Limb (tissue), 2 donors: ENCODE measurements at regions not wholly inside any gene's neighbourhood (a gene's known extent, or its start where the extent isn't known, plus 50 kb on each side); places are given as distances from the start of the nearest gene placed in this dataset.

ENCODE experiments used
- DNase-seq, 2 donors: peaks; one replicate each; pipeline ENCODE4 v3.0.0-alpha.2; 2016; ENCODE audit errors: extremely low spot score in 2 of 2

- no peak for DNase-seq
Observed at GRCh38 chr3:14590569-14590968, 50.4 kb upstream of the GRIP2 start.

- no peak for DNase-seq
Observed at GRCh38 chr3:14592390-14592789, 52.2 kb upstream of the GRIP2 start.

DNA sequence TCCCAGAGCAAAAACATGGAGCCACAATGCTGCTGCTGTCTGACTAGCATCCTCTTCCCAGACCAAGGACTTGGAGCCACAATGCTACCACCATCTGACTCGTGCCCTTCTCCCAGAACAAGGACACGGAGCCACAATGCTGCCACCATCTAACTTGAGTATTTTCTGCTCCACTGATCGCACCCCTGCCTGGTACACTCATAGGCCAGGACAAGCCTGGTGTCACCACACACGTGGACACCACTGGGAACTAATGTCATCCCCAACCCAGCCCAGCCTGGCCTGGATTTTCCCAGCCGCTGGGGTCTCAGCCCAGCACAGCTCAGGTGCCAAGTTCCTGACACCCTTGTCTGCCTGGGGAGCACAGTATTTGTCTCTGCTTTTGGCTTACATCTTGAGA is 52.7 kb upstream of the GRIP2 start:
- no peak for DNase-seq

DNA sequence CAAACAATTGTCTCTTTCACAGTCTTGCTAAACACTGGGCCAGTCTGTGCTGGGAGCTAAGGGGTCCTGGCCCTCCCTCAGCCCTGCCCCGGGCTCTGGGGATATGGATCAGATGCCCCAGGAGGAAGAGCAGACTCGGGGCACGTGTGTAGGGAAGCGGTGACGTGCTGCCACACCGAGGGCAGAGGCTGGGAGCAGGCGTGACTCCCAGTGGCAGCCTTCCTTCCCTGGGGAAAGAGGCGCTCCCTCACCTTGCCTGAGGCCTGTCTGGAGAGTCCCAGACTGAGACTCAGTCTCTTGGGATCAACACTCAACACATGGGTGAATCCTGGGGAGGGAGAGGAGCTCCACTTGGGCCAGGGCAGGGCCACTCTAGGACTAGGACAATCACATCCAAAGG is 54.1 kb upstream of the GRIP2 start:
- no peak for DNase-seq

DNA sequence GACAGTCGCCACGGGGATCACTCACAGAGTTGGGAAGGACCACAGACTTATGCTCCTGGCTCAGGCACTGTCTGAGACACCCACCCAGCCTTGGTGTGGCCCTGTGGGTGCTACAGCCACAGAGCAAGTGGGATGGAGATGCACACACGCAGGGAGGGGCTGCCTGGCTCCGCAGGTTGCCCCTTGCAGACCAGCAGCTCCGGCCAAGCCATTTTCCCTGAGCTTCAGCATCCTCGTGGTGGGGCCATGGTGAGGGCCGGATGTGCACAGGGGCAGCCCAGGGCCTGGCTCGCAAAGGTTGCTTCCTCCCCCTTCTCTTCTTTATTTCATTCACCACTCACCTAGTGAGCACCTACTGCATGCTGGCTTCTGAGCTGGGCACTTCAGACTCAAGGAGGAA is 55.4 kb upstream of the GRIP2 start:
- DNase-seq = no peak

DNA sequence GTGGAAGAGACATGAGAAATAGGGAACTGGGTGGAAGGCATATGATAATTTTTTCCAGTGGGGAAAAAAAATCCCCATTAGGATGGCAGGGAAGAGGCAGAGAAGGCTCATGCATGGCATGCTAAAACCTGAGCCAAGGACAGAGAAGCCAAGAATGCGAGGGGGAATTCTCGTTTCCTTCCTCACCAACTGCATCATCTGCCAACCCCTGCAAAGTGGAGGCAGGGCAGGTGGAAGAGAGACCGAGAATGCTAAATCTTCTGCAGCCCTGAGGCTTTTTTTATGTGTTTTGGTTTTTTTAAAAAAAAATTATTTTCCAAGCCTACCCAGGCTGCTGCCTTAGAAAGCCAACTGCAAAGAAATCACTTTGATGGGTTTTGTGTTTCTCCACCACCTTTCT is 54.3 kb upstream of the CCDC174 start:
- no peak for DNase-seq

- DNase-seq = peak; percentile 18 to 77
Observed at GRCh38 chr3:14598143-14598569, 53.4 kb upstream of the CCDC174 start.

DNA sequence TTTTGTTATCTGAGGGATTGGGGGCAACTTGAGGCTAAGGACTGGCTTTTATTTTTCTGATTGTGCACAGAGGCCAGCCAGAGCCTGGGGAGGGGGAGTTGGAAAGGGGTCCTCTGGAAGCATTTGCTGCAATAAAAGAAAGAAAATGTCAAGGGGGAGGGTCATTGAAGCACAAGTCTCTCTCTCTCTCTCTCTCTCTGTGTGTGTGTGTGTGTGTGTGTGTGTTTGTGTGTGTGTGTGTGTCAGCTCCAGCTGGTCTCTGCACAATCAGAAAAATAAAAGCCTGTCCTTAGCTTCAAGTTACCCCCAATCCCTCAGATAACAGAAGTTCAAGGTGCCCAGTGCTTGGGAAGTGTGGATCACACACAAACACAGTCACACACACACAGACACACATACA is 52.1 kb upstream of the CCDC174 start:
- DNase-seq = no peak

DNA sequence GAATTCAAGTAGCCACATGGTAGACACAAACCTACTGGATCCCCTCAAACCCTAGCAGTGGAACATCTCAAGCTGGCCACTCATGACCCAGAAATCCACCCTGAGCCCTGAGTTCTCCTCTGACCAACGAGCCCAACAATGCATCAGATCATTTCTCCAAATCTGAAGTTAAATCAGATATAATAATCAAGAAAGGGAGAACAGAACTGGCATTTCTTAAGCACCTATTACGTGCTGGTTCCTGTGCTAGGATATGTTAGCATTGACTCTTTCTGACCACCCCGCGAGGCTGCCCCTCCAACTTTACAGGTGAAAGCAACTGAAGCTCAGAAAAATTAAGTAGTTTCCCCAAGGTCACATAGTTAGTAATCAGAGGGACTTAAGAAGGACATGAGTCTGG is 51.5 kb upstream of the CCDC174 start:
- no peak for DNase-seq

DNA sequence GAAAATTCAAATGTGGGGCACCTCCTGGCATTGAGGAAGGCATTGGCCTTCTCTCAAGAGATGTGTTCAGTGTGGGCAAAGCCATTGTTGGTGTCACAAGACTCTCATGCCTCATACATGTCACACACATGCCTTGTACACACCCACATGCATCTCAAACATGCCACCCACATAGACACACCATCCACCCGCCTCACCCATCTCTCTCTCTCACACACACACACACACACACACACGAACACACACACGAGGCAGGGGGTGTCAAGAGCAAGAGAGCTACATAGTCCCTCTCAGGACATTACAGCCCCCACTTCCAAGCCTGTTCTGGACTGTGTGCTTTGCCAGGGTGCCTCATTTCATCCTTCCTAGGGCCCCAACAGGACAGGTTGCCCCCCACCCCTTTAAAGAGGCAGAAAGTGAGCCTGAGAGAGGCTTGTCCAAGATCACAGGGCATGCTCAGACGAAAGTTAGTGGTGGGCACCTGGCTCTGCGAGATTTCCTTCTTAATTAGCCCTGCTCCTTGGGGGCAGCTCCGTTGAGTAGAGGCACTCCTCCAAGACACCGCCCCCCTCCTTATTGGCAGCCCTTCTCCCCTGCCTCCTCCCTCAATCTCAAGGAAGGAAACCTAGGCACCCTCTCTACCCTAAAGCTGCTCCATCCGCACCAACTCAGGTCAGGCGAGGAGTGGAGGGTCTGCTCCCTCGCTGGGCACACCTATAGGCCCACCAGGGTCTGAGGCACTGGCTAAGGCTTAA is 50.5 kb upstream of the CCDC174 start:
- no peak for DNase-seq

DNA sequence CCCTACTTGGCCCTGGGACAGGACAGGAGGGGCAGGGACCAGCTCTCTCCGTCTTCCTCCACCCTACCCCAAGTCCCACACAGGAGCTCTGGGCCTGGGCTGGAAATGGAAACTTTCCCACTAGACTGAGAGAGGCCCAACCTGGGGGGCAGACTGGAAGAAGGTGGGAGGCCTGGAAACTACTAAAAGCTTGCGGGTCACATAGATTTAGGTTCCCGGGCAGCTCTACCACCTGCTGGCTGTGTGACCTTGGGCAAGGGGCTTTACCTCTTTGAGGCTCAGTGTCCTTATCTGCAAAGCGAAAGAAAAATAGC is 49.9 kb upstream of the CCDC174 start:
- DNase-seq = no peak
